HAP-1 (cell line): ENCODE measurements at regions not wholly inside any gene's neighbourhood (a gene's known extent, or its start where the extent isn't known, plus 50 kb on each side); places are given as distances from the start of the nearest gene placed in this dataset.

Experiments
- DNase-seq, 2 experiments: peaks; one replicate each; pipeline ENCODE4 v3.0.0-alpha.2; 2016 to 2020; ENCODE audit warnings: low spot score in 2 of 2
- H3K27me3 ChIP-seq: fragments of 250-450 bp; sonication (Bioruptor Pico); 2 replicates; pipeline ENCODE4 v1.5.1; 2020; ENCODE audit warnings: low read depth, mild to moderate bottlenecking, moderate library complexity
- H3K36me3 ChIP-seq: fragments of 250-450 bp; sonication (Bioruptor Pico); replicated peaks from 2 replicates; pipeline ENCODE4 v1.5.1; 2020; ENCODE audit warnings: mild to moderate bottlenecking
- H3K4me1 ChIP-seq: fragments of 250-450 bp; sonication (Bioruptor Pico); 2 replicates; pipeline ENCODE4 v1.5.1; 2020; ENCODE audit warnings: mild to moderate bottlenecking
- H3K4me3 ChIP-seq: fragments of 250-450 bp; sonication (Bioruptor Pico); 2 replicates; pipeline ENCODE4 v1.5.1; 2020; ENCODE audit warnings: mild to moderate bottlenecking, moderate library complexity
- H3K9me3 ChIP-seq: fragments of 250-450 bp; sonication (Bioruptor Pico); 2 replicates; pipeline ENCODE4 v1.5.1; 2020; ENCODE audit warnings: mild to moderate bottlenecking, moderate library complexity
- in situ Hi-C: fragments of 300-500 bp; cut with MboI; formaldehyde crosslinking; loops from 3 replicates; pipeline ENCODE4 v1.14.3; 2020; ENCODE audit warnings: low sequenced_read_pairs, inconsistent platforms, mixed read lengths

GRCh38 chr11:116148056-116148455 is 624.7 kb downstream of the BUD13 start:
- H3K36me3 ChIP-seq: no peaks in the 10 kb centered on the region; the same call in 1 of the 2 replicates
- DNase-seq: no peak
- no peaks in the 10 kb centered on the region for H3K4me1 ChIP-seq
- in situ Hi-C loops: no loop called here
- H3K27me3 ChIP-seq: no peaks in the 10 kb centered on the region
- no peaks in the 10 kb centered on the region for H3K9me3 ChIP-seq
- H3K4me3 ChIP-seq: no peak overlapping the region

- no peak for DNase-seq
- H3K4me3 ChIP-seq: no peak overlapping the region
- H3K27me3 ChIP-seq: no peaks in the 10 kb centered on the region
- no peaks in the 10 kb centered on the region for H3K36me3 ChIP-seq
- in situ Hi-C loops: no loop called here
- no peaks in the 10 kb centered on the region for H3K4me1 ChIP-seq
- no peaks in the 10 kb centered on the region for H3K9me3 ChIP-seq
These were observed 627.5 kb downstream of the BUD13 start for GRCh38 chr11:116145187-116145865.

- H3K4me1 ChIP-seq: no peaks in the 10 kb centered on the region
- no peaks in the 10 kb centered on the region for H3K36me3 ChIP-seq
- no peaks in the 10 kb centered on the region for H3K27me3 ChIP-seq
- in situ Hi-C loops: no loop called here
- H3K4me3 ChIP-seq: no peak overlapping the region
- H3K9me3 ChIP-seq: no peaks in the 10 kb centered on the region
- no peak for DNase-seq
These were observed 628.3 kb downstream of the BUD13 start for GRCh38 chr11:116144387-116144958.

GRCh38 chr11:116138280-116138679 is 634.1 kb upstream of the CADM1 start:
- Histone ChIP-seq H3K4me1 (peaks cover 30% of the 10 kb centered on the region), H3K27me3 (no peaks in the 10 kb centered on the region), H3K36me3 (no peaks in the 10 kb centered on the region), H3K9me3 (no peaks in the 10 kb centered on the region), H3K4me3 (no peak overlapping the region)
- DNase-seq: no peak
- in situ Hi-C loops: no loop called here

GRCh38 chr11:116137753-116138152 is 633.5 kb upstream of the CADM1 start:
- in situ Hi-C loops: no loop called here
- H3K36me3 ChIP-seq: no peaks in the 10 kb centered on the region

GRCh38 chr11:116136987-116137674 is 632.9 kb upstream of the CADM1 start:
- no peak overlapping the region for H3K4me3 ChIP-seq
- in situ Hi-C loops: no loop called here
- H3K9me3 ChIP-seq: no peaks in the 10 kb centered on the region
- no peaks in the 10 kb centered on the region for H3K36me3 ChIP-seq
- DNase-seq: peak in 1 of 2 experiments; percentile 13
- H3K4me1 ChIP-seq: peaks cover 30% of the 10 kb centered on the region
- H3K27me3 ChIP-seq: no peaks in the 10 kb centered on the region

More at GRCh38 chr11:116137753-116138152, 633.5 kb upstream of the CADM1 start:
- DNase-seq: peak; percentile 24 to 68
- H3K4me3 ChIP-seq: no peak overlapping the region
- no peaks in the 10 kb centered on the region for H3K27me3 ChIP-seq
- H3K9me3 ChIP-seq: no peaks in the 10 kb centered on the region
- peaks cover 30% of the 10 kb centered on the region for H3K4me1 ChIP-seq

- Histone ChIP-seq H3K4me3 (no peak overlapping the region), H3K4me1 (peaks cover 30% of the 10 kb centered on the region), H3K36me3 (no peaks in the 10 kb centered on the region), H3K27me3 (no peaks in the 10 kb centered on the region), H3K9me3 (no peaks in the 10 kb centered on the region)
- no peak for DNase-seq
- in situ Hi-C loops: no loop called here
These were observed 631.7 kb upstream of the CADM1 start for GRCh38 chr11:116135891-116136290.

- in situ Hi-C loops: no loop called here
These were observed 630.2 kb upstream of the CADM1 start for GRCh38 chr11:116134450-116134849.

GRCh38 chr11:116132273-116132978 is 628.2 kb upstream of the CADM1 start:
- in situ Hi-C loops: no loop called here
- H3K36me3 ChIP-seq: no peaks in the 10 kb centered on the region

More at GRCh38 chr11:116134450-116134849, 630.2 kb upstream of the CADM1 start:
- H3K9me3 ChIP-seq: no peaks in the 10 kb centered on the region
- H3K36me3 ChIP-seq: no peaks in the 10 kb centered on the region
- no peak for DNase-seq
- no peaks in the 10 kb centered on the region for H3K27me3 ChIP-seq
- H3K4me1 ChIP-seq: peaks cover 30% of the 10 kb centered on the region
- no peak overlapping the region for H3K4me3 ChIP-seq

GRCh38 chr11:116130122-116130521 is 625.9 kb upstream of the CADM1 start:
- in situ Hi-C loops: no loop called here
- Histone ChIP-seq H3K36me3 (no peaks in the 10 kb centered on the region), H3K27me3 (no peaks in the 10 kb centered on the region), H3K4me3 (no peak overlapping the region), H3K9me3 (no peaks in the 10 kb centered on the region), H3K4me1 (no peaks in the 10 kb centered on the region)
- no peak for DNase-seq

More at GRCh38 chr11:116132273-116132978, 628.2 kb upstream of the CADM1 start:
- Histone ChIP-seq H3K27me3 (no peaks in the 10 kb centered on the region), H3K4me3 (no peak overlapping the region), H3K9me3 (no peaks in the 10 kb centered on the region), H3K4me1 (peaks cover 20% of the 10 kb centered on the region)
- DNase-seq: no peak

GRCh38 chr11:116129456-116129855 is 625.2 kb upstream of the CADM1 start:
- DNase-seq: no peak
- H3K9me3 ChIP-seq: no peaks in the 10 kb centered on the region
- H3K36me3 ChIP-seq: no peaks in the 10 kb centered on the region
- no peaks in the 10 kb centered on the region for H3K27me3 ChIP-seq
- H3K4me1 ChIP-seq: no peaks in the 10 kb centered on the region
- in situ Hi-C loops: no loop called here
- H3K4me3 ChIP-seq: no peak overlapping the region

GRCh38 chr11:116126562-116126961 is 622.3 kb upstream of the CADM1 start:
- in situ Hi-C loops: no loop called here
- Histone ChIP-seq H3K4me3 (no peak overlapping the region), H3K9me3 (no peaks in the 10 kb centered on the region), H3K27me3 (no peaks in the 10 kb centered on the region), H3K36me3 (no peaks in the 10 kb centered on the region), H3K4me1 (no peaks in the 10 kb centered on the region)
- no peak for DNase-seq

GRCh38 chr11:116124922-116125714 is 620.9 kb upstream of the CADM1 start:
- H3K9me3 ChIP-seq: no peaks in the 10 kb centered on the region
- no peaks in the 10 kb centered on the region for H3K36me3 ChIP-seq
- in situ Hi-C loops: no loop called here
- no peaks in the 10 kb centered on the region for H3K4me1 ChIP-seq
- no peaks in the 10 kb centered on the region for H3K27me3 ChIP-seq
- no peak overlapping the region for H3K4me3 ChIP-seq
- DNase-seq: no peak
